HG02588 (cell line): ENCODE measurements at regions not wholly inside any gene's neighbourhood (a gene's known extent, or its start where the extent isn't known, plus 50 kb on each side); places are given as distances from the start of the nearest gene placed in this dataset.

Source experiments
- ATAC-seq: cut with Tn5 transposase; IDR thresholded peaks from one replicate; pipeline ENCODE4 v1.9.1; 2021; ENCODE audit warnings: mild to moderate bottlenecking, moderate library complexity; ENCODE audit not compliant: unreplicated experiment

DNA sequence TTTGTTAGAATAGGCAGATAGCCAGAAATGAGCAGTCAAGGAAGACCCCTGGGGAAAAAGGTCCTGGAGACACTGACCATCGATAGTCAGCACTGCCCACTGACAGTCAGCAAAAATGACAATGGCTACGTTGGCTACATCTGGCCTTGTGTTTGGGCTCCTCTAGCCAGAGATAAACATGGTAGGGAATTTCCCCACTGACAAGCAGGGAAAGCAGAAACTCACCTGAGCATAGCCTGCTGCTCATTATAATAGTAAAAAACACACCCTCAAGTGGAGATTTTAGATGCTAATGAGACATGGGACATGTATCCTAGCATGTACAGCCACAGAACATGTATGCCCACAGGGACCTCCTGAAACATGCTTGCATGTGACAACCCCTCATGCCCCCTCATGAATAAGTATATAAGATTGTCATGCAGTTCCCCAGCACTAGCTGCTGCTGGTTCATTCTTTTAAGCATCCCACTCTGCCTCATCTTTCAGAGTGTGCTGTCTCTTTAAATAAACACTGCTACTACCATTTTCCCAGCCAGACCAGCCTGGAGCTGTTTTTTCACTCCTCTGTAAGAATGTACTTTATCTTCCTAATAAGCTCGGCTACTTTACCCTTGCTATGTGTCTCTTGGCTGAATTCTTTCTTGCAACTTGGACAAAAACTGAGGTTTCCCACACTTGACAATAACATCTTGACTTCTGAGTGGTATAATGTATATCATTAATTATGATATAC lies 550.1 kb upstream of the CDH8 start:
- ATAC-seq = no peak

GRCh38 chr16:62585041-62585545 lies 548.9 kb upstream of the CDH8 start:
- no peak for ATAC-seq

- ATAC-seq = no peak
Observed at GRCh38 chr16:62583414-62583813, 547.2 kb upstream of the CDH8 start.

GRCh38 chr16:62573466-62573865 lies 537.2 kb upstream of the CDH8 start:
- ATAC-seq = no peak

GRCh38 chr16:62568926-62569325 lies 532.7 kb upstream of the CDH8 start:
- no peak for ATAC-seq

DNA sequence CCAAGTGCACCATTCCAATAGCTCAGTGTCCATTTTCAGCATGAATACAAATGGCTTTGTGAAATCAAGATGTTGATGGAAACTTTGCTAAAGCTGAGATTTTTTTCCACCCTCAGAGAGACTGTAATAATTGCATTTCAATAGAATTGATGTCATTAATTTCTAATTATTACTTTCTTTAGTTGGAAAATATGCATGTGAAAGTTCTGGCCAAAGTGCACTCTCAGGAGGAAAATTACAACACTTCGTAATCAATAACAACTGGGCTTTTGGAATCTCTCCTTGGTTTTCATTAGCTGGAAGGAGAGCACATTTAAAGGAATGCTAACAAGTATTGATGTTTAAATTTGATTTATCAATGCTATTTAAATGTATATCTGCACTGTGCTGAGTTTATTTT lies 529.5 kb upstream of the CDH8 start:
- no peak for ATAC-seq

DNA sequence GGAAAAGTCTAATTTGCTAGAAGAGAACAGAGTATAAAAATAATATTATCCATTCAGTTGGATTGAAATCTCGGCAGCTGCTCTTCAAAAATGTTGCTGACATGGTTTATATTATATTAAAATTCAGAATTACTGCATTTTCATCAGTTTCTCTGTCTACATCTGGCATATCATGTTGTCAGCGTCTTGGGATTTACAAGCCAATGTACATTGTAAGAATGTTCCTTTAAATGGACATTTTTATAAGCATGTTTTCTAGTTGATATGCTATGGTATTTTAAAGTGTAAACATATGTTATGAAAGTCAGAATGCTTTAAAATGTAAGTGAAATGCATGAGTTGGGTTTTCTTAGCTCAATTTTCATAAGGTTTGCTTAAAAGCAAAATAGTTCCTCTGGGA lies 528.1 kb upstream of the CDH8 start:
- ATAC-seq = no peak

DNA sequence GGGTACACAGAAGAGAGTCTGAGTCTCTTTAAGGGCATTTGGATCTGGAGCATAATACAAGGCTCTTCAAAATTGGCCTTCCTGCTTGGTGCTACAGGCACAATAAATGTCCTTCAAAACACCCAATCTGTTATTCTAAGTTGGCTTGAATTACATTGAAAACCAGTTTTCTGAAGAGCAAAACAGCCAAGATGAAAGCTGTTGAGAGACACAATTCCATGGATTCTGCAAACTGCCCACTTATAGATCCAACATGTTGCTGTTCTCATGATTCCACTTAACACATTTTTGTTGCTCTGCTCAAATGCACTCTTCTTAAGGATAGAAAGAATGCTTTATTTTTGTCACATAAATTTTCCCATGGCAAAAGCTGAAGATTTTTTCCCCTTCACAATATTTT lies 525.9 kb upstream of the CDH8 start:
- no peak for ATAC-seq

- no peak for ATAC-seq
Observed at GRCh38 chr16:62549875-62550274, 513.6 kb upstream of the CDH8 start.

- no peak for ATAC-seq
Observed at GRCh38 chr16:62548095-62548494, 511.9 kb upstream of the CDH8 start.

DNA sequence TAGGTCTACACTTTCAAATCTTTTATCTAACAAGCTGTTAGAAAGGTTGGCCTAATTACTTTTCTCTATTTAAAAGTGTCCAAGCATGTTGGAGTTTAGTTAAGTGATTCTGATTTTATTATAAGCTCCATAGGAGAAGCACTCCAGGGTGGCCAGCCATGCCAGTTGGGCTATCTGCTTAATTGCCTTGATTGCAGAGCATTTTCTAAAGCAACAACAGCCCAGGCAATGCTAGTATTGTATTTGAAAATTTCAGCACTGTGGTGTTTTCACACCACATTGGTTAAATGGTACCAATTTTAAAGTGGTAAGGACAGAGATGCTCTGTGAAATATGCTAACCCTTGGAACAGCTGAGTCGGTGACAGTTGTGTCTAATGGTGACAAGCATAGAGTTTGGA lies 510.5 kb upstream of the CDH8 start:
- no peak for ATAC-seq

GRCh38 chr16:62545039-62545438 lies 508.8 kb upstream of the CDH8 start:
- ATAC-seq = no peak

- no peak for ATAC-seq
Observed at GRCh38 chr16:62543516-62543915, 507.3 kb upstream of the CDH8 start.

- ATAC-seq = no peak
Observed at GRCh38 chr16:62539657-62540056, 503.4 kb upstream of the CDH8 start.

DNA sequence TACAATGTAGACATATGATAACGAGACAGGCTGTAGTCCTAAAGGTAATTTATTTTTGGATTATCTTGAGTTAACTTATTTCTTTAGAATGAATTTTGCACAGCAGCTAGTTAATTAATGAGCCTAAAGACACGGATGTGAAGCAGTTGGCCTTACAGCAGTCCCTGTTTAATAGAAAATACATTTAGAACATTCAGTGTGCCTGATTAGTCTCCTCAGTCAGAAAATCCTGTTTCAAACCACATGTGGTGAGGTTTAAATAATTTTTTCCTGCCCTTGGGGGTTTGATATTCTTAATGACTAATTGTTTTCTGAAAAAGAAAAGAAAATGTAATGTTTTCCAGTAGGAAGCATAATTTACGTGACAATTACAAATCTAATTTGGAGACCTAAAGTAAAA lies 494.2 kb upstream of the CDH8 start:
- no peak for ATAC-seq

- no peak for ATAC-seq
Observed at GRCh38 chr16:62516001-62516400, 479.8 kb upstream of the CDH8 start.

DNA sequence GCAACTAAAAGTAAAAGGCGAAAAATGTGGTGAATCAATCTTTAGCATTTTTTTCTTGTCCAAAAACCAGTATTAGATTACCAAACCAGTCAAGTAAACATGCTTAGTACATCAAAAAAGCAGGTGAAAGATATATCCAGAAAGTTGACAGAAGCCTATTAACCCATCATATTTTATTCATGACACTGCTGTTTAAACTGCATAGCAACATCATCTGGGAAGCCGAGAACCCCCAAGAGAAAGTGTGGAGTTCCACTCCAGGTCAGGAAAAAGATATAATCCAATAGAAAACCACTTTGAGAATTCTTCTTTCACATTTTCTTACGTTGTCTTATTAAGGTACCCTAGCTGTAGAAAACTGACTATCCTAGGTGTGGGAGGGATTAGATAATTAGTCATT lies 466.8 kb upstream of the CDH8 start:
- ATAC-seq = no peak

DNA sequence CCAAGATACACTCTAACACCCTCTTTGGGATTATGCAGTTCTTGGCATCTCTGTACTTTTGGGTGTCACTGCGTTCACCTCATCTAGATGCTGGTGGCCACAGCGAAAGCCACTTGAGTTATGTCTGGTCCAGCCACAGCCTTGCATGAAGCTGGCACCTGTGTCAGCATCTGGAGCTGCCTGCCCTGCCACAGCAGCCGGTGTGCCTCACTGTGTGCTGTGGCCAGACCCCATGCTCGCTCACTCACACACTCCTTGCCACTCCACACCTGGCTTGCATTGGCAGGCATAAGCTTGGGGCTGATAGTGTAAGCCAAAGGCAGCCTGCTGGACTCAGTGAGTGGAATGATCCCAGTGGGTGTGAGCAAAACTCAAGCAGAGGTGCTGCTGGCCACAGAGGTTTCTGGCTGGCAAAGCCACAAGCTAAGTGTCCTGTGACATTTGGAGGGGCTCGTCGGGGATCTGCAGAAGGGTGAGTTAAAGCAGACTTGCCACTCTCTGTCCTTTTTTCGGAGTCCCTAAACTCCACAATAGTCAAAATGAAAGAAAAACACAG lies 442.7 kb upstream of the CDH8 start:
- no peak for ATAC-seq

DNA sequence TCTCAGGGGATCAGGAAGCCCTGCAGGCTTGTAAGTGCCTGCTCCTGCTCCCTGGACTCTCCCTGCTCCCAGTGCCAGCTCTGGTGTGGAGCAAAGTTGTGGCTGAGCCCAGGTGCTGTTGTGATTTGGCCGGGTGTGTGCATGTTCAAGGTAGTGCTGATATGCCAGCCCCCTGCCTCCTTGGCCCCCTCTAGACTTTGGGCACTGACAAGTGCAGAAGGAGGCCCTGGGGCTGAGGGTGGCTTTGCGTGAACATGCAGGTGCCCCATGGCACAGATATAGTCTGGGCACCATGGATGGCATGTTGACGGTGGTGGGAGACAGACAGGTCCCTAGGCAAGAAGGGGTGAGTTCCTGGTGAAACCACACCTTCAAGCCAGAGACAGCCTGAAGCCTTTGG lies 441.6 kb upstream of the CDH8 start:
- ATAC-seq = no peak

- ATAC-seq = no peak
Observed at GRCh38 chr16:62475573-62475972, 439.3 kb upstream of the CDH8 start.

- ATAC-seq = no peak
Observed at GRCh38 chr16:62462971-62463370, 426.7 kb upstream of the CDH8 start.

DNA sequence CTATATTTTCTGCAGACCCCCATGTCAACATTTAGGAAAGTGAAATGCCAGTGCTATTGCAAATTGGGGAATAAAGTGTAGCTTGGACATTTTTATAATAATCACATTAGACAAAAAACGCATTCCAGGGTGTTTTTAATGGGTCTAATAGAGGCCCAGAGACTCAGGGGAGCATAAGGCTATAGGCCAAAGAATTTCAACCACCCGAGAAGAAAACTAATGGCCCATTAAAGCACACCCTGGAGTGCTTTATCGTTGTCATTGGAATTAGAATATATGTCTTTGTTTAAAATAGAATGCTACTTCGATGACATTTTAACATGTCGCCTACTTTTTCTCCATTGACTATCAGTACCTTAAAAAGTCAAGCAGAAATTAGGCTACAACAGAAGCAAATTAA lies 414.1 kb upstream of the CDH8 start:
- no peak for ATAC-seq

- ATAC-seq = no peak
Observed at GRCh38 chr16:62445909-62446308, 409.7 kb upstream of the CDH8 start.
